Ascending aorta (tissue), 2 donors: ENCODE measurements at regions not wholly inside any gene's neighbourhood (a gene's known extent, or its start where the extent isn't known, plus 50 kb on each side); places are given as distances from the start of the nearest gene placed in this dataset.
A peak's percentile ranks its signal among the peaks of the same experiment; 100 is the strongest.
"Not testable (repeated sequence)": the region's sequence is repeated elsewhere in the genome, so short reads cannot be mapped to it uniquely, and the experiment has no call there.

Experiments
- DNase-seq, 2 donors: peaks; one replicate each; pipeline ENCODE4 v3.0.0-alpha.2; 2019; ENCODE audit warnings: low spot score in 2 of 2
- H3K27ac ChIP-seq, 2 donors: fragments of 200-600 bp; sonication (generic); one replicate each; pipeline ENCODE4 v1.5.1; 2016 to 2017; ENCODE audit warnings: mild to moderate bottlenecking in 1 of 2
- H3K27me3 ChIP-seq: fragments of 200-600 bp; sonication (generic); one replicate; pipeline ENCODE4 v1.5.1; 2017
- H3K36me3 ChIP-seq, 2 donors: fragments of 200-600 bp; sonication (generic); one replicate each; pipeline ENCODE4 v1.5.1; 2016
- H3K4me1 ChIP-seq, 2 donors: fragments of 200-600 bp; sonication (generic); one replicate each; pipeline ENCODE4 v1.5.1; 2016 to 2017; ENCODE audit warnings: mild to moderate bottlenecking in 1 of 2
- H3K4me3 ChIP-seq, 2 donors: fragments of 200-600 bp; sonication (generic); one replicate each; pipeline ENCODE4 v1.5.1; 2016 to 2017; ENCODE audit warnings: mild to moderate bottlenecking in 1 of 2
- H3K9me3 ChIP-seq, 2 donors: fragments of 200-600 bp; sonication (generic); one replicate each; pipeline ENCODE4 v1.5.1; 2016
- intact Hi-C: fragments of 100-400 bp; cut with DNase I; formaldehyde crosslinking; loops from one replicate; pipeline ENCODE4 v1.15.1; 2023
- TF ChIP-seq, protein P1 (sequence below), 3 experiments: fragments of 200-600 bp in 2 of 3; fragments of 450-650 bp in 1 of 3; sonication (generic) in 2 of 3; IDR thresholded peaks; one replicate each; pipeline ENCODE4 v1.5.1; 2016 to 2019; ENCODE audit warnings: antibody characterized with exemption in 3 of 3, mild to moderate bottlenecking in 1 of 3, moderate library complexity in 1 of 3

DNA sequence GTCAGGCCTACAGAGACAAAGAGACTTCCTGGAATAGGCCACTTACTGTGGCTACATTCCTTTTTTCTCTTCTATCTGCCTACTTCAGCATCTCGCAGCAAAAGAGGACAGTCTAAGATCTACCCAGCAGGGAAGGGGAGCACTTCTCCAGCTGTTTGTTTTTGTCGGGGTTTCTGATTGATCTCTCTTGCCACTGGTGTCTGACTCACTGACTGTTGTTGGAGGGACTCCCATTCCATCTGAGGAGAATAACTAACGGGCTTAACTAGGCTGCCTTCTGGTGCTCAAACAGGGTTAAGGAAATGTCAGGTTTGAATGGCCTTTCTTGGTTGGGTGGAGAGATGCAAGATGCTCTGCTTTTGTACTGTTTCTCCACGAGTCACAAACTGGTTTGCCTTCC, 100.2 kb upstream of the TMEM164 start:
- Histone ChIP-seq H3K27me3 (no peaks in the 10 kb centered on the region), H3K4me3 (no peak overlapping the region), H3K36me3 (no peaks in the 10 kb centered on the region), H3K4me1 (no peaks in the 10 kb centered on the region), H3K9me3 (no peaks in the 10 kb centered on the region), H3K27ac (no peak overlapping the region)
- TF ChIP-seq, protein P1, sequence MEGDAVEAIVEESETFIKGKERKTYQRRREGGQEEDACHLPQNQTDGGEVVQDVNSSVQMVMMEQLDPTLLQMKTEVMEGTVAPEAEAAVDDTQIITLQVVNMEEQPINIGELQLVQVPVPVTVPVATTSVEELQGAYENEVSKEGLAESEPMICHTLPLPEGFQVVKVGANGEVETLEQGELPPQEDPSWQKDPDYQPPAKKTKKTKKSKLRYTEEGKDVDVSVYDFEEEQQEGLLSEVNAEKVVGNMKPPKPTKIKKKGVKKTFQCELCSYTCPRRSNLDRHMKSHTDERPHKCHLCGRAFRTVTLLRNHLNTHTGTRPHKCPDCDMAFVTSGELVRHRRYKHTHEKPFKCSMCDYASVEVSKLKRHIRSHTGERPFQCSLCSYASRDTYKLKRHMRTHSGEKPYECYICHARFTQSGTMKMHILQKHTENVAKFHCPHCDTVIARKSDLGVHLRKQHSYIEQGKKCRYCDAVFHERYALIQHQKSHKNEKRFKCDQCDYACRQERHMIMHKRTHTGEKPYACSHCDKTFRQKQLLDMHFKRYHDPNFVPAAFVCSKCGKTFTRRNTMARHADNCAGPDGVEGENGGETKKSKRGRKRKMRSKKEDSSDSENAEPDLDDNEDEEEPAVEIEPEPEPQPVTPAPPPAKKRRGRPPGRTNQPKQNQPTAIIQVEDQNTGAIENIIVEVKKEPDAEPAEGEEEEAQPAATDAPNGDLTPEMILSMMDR (IDR thresholded peaks at IDR 0.05) = no peak
- intact Hi-C loops = no loop called here
- DNase-seq = no peak

DNA sequence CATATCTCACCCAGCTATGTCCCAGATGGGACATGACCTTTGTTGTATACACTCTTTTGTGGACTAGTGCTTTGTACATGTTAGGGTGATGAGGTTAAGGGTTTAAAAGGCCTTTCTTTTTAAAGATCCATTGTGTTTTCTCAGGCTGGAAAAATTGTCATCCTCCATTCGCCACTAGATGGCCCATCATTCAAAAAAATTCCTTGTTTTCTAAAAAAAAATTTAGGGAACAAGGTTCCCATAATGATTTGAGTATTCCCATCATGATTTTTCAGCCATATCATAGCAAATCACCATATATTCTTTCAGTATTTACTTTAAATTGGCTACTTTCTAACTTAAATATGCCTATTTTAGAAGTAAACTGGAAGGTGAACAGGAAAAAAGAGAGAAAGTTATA, 91.9 kb upstream of the TMEM164 start:
- Histone ChIP-seq H3K4me3 (no peak overlapping the region), H3K9me3 (no peaks in the 10 kb centered on the region), H3K27ac (no peak overlapping the region), H3K27me3 (no peaks in the 10 kb centered on the region), H3K4me1 (no peaks in the 10 kb centered on the region), H3K36me3 (no peaks in the 10 kb centered on the region)
- TF ChIP-seq, protein P1 (IDR thresholded peaks at IDR 0.05) = peak in 2 of 3 experiments; percentile 35 to 48
- no peak for DNase-seq
- intact Hi-C loops = loop anchor here (2.0 to 10.0 kb wide), 2 partner anchors 236 to 494 kb away; no protein-coding TSS in a partner anchor

DNA sequence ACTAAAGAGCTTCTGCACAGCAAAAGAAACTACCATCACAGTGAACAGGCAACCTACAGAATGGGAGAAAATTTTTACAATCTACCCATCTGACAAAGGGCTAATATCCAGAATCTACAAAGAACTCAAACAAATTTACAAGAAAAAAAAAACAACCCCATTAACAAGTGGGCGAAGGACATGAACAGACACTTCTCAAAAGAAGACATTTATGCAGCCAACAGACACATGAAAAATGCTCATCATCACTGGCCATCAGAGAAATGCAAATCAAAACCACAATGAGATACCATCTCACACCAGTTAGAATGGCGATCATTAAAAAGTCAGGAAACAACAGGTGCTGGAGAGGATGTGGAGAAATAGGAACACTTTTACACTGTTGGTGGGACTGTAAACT, 89.9 kb upstream of the TMEM164 start:
- not testable (repeated sequence) for DNase-seq, H3K9me3 ChIP-seq, H3K36me3 ChIP-seq, H3K4me1 ChIP-seq, H3K27ac ChIP-seq, H3K27me3 ChIP-seq, H3K4me3 ChIP-seq
- intact Hi-C loops = loop anchor here (10.0 kb wide), 1 partner anchor 492 kb away; no protein-coding TSS in a partner anchor

DNA sequence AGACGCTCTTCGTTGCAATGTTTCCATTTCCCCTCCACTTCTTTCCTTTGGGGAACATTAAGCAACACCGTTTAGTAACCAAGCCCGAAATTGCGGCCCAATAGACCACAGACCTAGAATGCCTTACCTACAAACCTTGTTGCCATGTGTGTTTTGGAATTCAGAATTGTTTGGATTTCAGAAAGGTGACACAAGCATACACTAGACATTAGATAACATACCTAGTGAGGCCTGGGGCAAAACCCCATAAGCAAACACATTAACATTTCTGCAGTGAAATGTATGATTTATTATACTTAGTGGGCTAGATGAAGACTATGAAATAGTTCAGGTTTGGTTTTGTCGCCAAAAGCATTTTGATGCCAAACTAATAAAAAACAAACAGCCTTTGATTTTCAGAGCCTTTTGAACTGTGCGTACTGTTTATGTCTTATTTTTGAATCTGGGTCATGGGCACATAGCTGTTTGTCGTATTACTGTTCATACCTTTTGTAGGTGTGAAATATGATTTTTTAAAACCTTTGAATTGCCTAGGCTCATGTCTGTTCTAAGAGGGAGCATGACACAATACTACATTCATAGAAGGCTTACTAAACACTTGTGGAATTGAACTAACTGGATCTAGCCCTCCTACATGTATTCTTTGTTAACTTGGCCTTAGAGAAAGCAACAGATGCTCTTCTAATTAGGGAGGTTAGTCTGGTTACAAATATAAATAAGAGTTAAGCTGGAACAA, 88.6 kb upstream of the TMEM164 start:
- TF ChIP-seq, protein P1 (IDR thresholded peaks at IDR 0.05) = no peak
- Histone ChIP-seq H3K4me1 (no peaks in the 10 kb centered on the region), H3K9me3 (no peaks in the 10 kb centered on the region), H3K27ac (no peak overlapping the region), H3K36me3 (no peaks in the 10 kb centered on the region), H3K27me3 (no peaks in the 10 kb centered on the region), H3K4me3 (no peak overlapping the region)
- no peak for DNase-seq
- intact Hi-C loops = loop anchor here (10.0 kb wide), 1 partner anchor 491 kb away; no protein-coding TSS in a partner anchor

DNA sequence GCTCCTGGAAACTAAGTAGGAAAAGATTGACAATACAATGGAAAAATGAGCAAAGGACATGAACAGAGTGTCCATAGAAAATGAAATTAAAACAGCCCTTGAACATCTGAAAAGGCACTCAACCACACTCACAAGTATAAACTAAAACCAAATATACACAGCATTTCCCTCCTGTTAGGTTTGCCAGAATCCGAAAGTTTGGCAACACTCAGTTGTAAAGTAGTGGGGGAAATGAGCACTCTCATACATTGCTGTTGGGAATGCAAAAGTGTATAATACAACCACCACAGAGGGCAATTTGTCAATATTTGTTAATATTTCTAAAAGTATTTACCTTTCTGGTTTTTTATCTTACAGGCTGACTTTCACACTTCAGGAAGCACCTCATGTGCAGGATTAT, 84.2 kb upstream of the TMEM164 start:
- intact Hi-C loops = loop anchor here (10.0 kb wide), 1 partner anchor 486 kb away; no protein-coding TSS in a partner anchor

DNA sequence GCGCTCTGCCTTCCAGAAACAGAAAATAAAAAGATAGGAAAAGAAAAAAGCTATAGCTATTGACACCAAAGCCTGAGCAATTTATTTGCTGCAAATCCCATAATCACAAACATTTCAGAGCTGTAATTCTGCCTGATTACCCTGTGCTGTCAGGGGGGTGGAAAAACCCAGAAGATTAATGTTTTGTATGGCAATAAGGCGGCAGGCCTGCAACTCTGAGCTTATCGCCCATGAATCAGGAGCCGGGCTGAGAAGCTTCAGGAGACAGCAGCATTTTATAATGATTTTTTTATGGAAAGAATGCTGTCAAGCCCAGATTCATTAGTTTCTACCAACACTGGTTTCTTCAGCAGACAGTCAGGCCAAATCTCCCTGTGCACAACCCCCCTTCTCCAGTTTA, 82.6 kb upstream of the TMEM164 start:
- Histone ChIP-seq H3K9me3 (no peaks in the 10 kb centered on the region), H3K27me3 (no peaks in the 10 kb centered on the region), H3K27ac (no peak overlapping the region), H3K4me3 (no peak overlapping the region), H3K4me1 (no peaks in the 10 kb centered on the region), H3K36me3 (no peaks in the 10 kb centered on the region)
- DNase-seq = no peak
- intact Hi-C loops = no loop called here
- TF ChIP-seq, protein P1 (IDR thresholded peaks at IDR 0.05) = no peak

More for the DNA sequence above, 84.2 kb upstream of the TMEM164 start:
- H3K36me3 ChIP-seq = no peaks in the 10 kb centered on the region
- H3K27me3 ChIP-seq = no peaks in the 10 kb centered on the region
- DNase-seq = no peak
- H3K4me1 ChIP-seq = no peaks in the 10 kb centered on the region
- no peak overlapping the region for H3K27ac ChIP-seq
- no peak overlapping the region for H3K4me3 ChIP-seq
- H3K9me3 ChIP-seq = no peaks in the 10 kb centered on the region
- TF ChIP-seq, protein P1 (IDR thresholded peaks at IDR 0.05) = no peak
